HepG2 (cell line): ENCODE measurements at regions not wholly inside any gene's neighbourhood (a gene's known extent, or its start where the extent isn't known, plus 50 kb on each side); places are given as distances from the start of the nearest gene placed in this dataset.

Experiments used
- ATF7-NPFF ChIP-seq: sonication (generic); formaldehyde crosslinking; IDR thresholded peaks from 2 replicates; pipeline ENCODE4 v1.8.1; 2023; ENCODE audit warnings: mild to moderate bottlenecking, low read depth, missing genetic modification reagents, moderate library complexity
- CEBPB ChIP-seq: IDR thresholded peaks from 2 replicates; pipeline ENCODE4 v1.6.1; 2011; ENCODE audit warnings: low read depth, low read length, improper control_type of control experiment, borderline replicate concordance
- ELF3 ChIP-seq: IDR thresholded peaks from 2 replicates; pipeline ENCODE4 v1.6.1; 2016; ENCODE audit warnings: missing genetic modification reagents, missing compliant biosample characterization
- EZH2 ChIP-seq: conservative IDR thresholded peaks from 2 replicates; pipeline ENCODE4 v1.6.1; 2012; ENCODE audit warnings: mild to moderate bottlenecking, low read depth, low read length, moderate library complexity
- HCFC1 ChIP-seq: fragments of 150-350 bp; IDR thresholded peaks from 2 replicates; pipeline ENCODE4 v1.6.1; 2014; ENCODE audit warnings: low read depth, low read length
- MTA1 ChIP-seq: sonication (generic); formaldehyde crosslinking; IDR thresholded peaks from 2 replicates; pipeline ENCODE4 v1.4.0; 2020; ENCODE audit warnings: missing genetic modification reagents, mild to moderate bottlenecking, borderline replicate concordance
- NPAS2 ChIP-seq: sonication (generic); formaldehyde crosslinking; IDR thresholded peaks from 2 replicates; pipeline ENCODE4 v1.8.0; 2022; ENCODE audit warnings: mild to moderate bottlenecking, missing genetic modification reagents, borderline replicate concordance
- POLR2A ChIP-seq, 2 experiments: IDR thresholded peaks; 2 replicates each; pipeline ENCODE4 v1.6.1; 2011; ENCODE audit warnings: low read depth in 2 of 2, low read length in 2 of 2, mild to moderate bottlenecking in 1 of 2, moderate library complexity in 1 of 2; ENCODE audit not compliant: insufficient read depth in 1 of 2
- SUZ12 ChIP-seq: fragments of 150-350 bp; IDR thresholded peaks from 2 replicates; pipeline ENCODE4 v1.6.1; 2014; ENCODE audit warnings: low read depth, low read length
- ZNF629 ChIP-seq: sonication (generic); formaldehyde crosslinking; conservative IDR thresholded peaks from 2 replicates; pipeline ENCODE4 v1.5.0; 2020; ENCODE audit warnings: missing genetic modification reagents
- TF ChIP-seq, protein P1 (sequence below): IDR thresholded peaks from 2 replicates; pipeline ENCODE4 v1.6.1; 2016; ENCODE audit warnings: mild to moderate bottlenecking
- TF ChIP-seq, protein P2 (sequence below): sonication (generic); formaldehyde crosslinking; IDR thresholded peaks from 2 replicates; pipeline ENCODE4 v1.5.0; 2020; ENCODE audit warnings: mild to moderate bottlenecking, missing genetic modification reagents, moderate library complexity
- TF ChIP-seq, protein P3 (sequence below): sonication (generic); formaldehyde crosslinking; IDR thresholded peaks from 2 replicates; pipeline ENCODE4 v1.4.0; 2020; ENCODE audit warnings: missing genetic modification reagents, borderline replicate concordance
- TF ChIP-seq, protein P4 (sequence below): sonication (generic); formaldehyde crosslinking; IDR thresholded peaks from 2 replicates; pipeline ENCODE4 v1.5.0; 2020; ENCODE audit warnings: missing genetic modification reagents

DNA sequence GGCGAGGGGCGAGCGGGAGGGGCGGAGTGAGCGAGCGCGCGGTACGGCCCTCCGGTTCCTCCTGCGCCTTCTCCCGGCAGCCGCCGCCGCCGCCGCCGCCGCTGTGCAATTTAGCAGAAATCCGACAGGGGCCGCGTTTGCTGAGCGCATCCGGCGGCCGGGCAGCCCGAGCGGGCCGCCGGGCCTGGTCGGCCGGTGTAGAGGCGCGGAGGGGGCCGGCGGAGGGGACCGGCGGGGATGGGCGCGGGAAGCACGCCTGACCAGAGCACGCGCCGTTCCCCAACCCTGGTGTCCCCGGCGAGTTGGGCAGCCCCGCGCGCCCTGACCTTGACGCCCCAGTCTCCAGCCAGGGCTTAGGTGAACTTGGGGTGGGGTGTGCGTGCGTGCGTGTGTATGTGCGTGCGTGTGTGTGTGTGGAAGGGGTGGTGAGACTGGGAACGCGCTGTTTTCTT lies 144.5 kb upstream of the ZNF536 start:
- TF ChIP-seq EZH2 (no peak), HCFC1 (no peak), CEBPB (no peak), ATF7-NPFF (CRISPR knock-in tag) (no peak), NPAS2 (no peak), POLR2A (IDR thresholded peaks at IDR 0.05; ENCODE audit: insufficient read depth in 1 of 2, low read depth in 2 of 2, low read length in 2 of 2) (no peak), ELF3 (no peak), ZNF629 (CRISPR knock-in tag) (no peak), MTA1 (CRISPR knock-in tag) (no peak), SUZ12 (no peak)
- TF ChIP-seq, protein P1, sequence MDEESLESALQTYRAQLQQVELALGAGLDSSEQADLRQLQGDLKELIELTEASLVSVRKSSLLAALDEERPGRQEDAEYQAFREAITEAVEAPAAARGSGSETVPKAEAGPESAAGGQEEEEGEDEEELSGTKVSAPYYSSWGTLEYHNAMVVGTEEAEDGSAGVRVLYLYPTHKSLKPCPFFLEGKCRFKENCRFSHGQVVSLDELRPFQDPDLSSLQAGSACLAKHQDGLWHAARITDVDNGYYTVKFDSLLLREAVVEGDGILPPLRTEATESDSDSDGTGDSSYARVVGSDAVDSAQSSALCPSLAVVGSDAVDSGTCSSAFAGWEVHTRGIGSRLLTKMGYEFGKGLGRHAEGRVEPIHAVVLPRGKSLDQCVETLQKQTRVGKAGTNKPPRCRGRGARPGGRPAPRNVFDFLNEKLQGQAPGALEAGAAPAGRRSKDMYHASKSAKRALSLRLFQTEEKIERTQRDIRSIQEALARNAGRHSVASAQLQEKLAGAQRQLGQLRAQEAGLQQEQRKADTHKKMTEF (CRISPR knock-in tag), result no peak
- TF ChIP-seq, protein P2, sequence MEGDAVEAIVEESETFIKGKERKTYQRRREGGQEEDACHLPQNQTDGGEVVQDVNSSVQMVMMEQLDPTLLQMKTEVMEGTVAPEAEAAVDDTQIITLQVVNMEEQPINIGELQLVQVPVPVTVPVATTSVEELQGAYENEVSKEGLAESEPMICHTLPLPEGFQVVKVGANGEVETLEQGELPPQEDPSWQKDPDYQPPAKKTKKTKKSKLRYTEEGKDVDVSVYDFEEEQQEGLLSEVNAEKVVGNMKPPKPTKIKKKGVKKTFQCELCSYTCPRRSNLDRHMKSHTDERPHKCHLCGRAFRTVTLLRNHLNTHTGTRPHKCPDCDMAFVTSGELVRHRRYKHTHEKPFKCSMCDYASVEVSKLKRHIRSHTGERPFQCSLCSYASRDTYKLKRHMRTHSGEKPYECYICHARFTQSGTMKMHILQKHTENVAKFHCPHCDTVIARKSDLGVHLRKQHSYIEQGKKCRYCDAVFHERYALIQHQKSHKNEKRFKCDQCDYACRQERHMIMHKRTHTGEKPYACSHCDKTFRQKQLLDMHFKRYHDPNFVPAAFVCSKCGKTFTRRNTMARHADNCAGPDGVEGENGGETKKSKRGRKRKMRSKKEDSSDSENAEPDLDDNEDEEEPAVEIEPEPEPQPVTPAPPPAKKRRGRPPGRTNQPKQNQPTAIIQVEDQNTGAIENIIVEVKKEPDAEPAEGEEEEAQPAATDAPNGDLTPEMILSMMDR (CRISPR knock-in tag), result peak; percentile 65
- TF ChIP-seq, protein P3, sequence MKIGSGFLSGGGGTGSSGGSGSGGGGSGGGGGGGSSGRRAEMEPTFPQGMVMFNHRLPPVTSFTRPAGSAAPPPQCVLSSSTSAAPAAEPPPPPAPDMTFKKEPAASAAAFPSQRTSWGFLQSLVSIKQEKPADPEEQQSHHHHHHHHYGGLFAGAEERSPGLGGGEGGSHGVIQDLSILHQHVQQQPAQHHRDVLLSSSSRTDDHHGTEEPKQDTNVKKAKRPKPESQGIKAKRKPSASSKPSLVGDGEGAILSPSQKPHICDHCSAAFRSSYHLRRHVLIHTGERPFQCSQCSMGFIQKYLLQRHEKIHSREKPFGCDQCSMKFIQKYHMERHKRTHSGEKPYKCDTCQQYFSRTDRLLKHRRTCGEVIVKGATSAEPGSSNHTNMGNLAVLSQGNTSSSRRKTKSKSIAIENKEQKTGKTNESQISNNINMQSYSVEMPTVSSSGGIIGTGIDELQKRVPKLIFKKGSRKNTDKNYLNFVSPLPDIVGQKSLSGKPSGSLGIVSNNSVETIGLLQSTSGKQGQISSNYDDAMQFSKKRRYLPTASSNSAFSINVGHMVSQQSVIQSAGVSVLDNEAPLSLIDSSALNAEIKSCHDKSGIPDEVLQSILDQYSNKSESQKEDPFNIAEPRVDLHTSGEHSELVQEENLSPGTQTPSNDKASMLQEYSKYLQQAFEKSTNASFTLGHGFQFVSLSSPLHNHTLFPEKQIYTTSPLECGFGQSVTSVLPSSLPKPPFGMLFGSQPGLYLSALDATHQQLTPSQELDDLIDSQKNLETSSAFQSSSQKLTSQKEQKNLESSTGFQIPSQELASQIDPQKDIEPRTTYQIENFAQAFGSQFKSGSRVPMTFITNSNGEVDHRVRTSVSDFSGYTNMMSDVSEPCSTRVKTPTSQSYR (CRISPR knock-in tag), result no peak
- TF ChIP-seq, protein P4, sequence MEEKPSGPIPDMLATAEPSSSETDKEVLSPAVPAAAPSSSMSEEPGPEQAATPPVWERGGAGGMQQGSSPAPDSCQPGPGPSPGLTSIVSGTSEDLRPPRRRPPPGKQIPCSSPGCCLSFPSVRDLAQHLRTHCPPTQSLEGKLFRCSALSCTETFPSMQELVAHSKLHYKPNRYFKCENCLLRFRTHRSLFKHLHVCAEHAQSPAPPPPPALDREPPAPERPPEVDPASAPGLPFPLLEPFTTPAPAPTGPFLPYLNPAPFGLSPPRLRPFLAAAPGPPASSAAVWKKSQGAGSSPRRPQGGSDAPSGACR (CRISPR knock-in tag), result no peak
